ENCODE measurements at regions not wholly inside any gene's neighbourhood (a gene's known extent, or its start where the extent isn't known, plus 50 kb on each side); places are given as distances from the start of the nearest gene placed in this dataset.

DNA sequence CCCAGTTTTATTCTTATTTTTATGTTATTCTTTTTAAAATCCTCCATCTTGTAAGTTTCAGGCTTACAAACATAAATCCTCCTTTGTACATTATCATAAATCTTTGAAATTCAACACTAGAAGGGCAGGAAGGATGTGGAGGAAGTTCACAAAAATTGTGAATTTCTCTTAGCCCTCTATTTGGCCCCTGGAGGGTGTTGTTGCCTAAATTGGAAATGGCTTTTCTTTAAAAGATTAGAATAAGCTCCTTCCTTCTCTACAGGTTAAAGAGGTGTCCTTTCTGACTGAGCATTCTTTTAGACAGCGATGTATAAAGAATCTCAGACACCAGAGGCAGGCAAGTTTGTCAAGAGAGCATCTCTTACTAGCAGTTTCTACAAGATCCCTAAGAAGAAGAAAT, 391.7 kb upstream of the OR4E1 start:
- Histone ChIP-seq H3K36me3 (no peaks in the 10 kb centered on the region), H3K4me1 (peaks cover 0 to 3% of the 10 kb centered on the region in 2 donors), H3K27ac (no peak overlapping the region), H3K9me3 (no peaks in the 10 kb centered on the region), H3K27me3 (peaks cover 0 to 4% of the 10 kb centered on the region in 2 donors), H3K4me3 (no peak overlapping the region)
- no peak for DNase-seq
- intact Hi-C loops (cut with DNase I): no loop called here
- ATAC-seq: no peak
- TF ChIP-seq, protein P1, sequence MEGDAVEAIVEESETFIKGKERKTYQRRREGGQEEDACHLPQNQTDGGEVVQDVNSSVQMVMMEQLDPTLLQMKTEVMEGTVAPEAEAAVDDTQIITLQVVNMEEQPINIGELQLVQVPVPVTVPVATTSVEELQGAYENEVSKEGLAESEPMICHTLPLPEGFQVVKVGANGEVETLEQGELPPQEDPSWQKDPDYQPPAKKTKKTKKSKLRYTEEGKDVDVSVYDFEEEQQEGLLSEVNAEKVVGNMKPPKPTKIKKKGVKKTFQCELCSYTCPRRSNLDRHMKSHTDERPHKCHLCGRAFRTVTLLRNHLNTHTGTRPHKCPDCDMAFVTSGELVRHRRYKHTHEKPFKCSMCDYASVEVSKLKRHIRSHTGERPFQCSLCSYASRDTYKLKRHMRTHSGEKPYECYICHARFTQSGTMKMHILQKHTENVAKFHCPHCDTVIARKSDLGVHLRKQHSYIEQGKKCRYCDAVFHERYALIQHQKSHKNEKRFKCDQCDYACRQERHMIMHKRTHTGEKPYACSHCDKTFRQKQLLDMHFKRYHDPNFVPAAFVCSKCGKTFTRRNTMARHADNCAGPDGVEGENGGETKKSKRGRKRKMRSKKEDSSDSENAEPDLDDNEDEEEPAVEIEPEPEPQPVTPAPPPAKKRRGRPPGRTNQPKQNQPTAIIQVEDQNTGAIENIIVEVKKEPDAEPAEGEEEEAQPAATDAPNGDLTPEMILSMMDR (IDR thresholded peaks at IDR 0.05): no peak

DNA sequence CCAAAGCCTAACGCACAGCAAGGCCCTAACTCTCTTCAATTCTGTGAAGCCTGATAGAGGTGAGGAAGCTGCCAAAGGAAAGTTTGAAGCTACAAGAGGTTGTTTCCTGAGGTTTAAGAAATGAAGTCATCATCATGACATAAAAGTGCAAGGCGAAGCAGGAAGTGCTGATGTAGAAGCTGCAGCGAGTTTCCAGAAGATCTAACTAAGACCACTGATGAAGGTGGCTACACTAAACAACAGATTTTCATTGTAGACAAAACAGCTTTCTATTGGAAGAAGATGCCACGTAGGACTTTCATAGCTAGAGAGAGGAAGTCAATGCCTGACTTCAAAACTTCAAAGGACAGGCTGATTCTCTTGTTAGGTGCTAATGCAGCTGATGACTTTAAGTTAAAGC, 385.6 kb upstream of the OR4E1 start:
- no peak overlapping the region for H3K4me3 ChIP-seq
- H3K27ac ChIP-seq: no peak overlapping the region

DNA sequence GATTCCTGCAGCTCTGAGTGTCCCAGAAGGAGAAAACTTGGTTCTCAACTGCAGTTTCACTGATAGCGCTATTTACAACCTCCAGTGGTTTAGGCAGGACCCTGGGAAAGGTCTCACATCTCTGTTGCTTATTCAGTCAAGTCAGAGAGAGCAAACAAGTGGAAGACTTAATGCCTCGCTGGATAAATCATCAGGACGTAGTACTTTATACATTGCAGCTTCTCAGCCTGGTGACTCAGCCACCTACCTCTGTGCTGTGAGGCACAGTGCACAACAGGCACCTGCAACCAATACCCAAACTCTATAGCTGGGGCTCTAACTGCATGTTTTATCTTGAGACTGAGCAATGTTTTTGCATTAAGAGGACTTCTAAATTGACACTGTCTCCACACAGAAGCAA, 379.2 kb upstream of the OR4E1 start:
- no peaks in the 10 kb centered on the region for H3K27me3 ChIP-seq
- no peaks in the 10 kb centered on the region for H3K9me3 ChIP-seq
- intact Hi-C loops (cut with DNase I): no loop called here
- H3K4me1 ChIP-seq: no peaks in the 10 kb centered on the region
- no peak overlapping the region for H3K4me3 ChIP-seq
- DNase-seq (no peak), ATAC-seq (peak; percentile 82)
- TF ChIP-seq, protein P1 (IDR thresholded peaks at IDR 0.05): no peak
- H3K36me3 ChIP-seq: no peaks in the 10 kb centered on the region
- H3K27ac ChIP-seq: no peak overlapping the region

More for the DNA sequence above, 385.6 kb upstream of the OR4E1 start:
- Histone ChIP-seq H3K9me3 (peaks cover 0 to 2% of the 10 kb centered on the region in 2 donors), H3K27me3 (no peaks in the 10 kb centered on the region), H3K4me1 (no peaks in the 10 kb centered on the region), H3K36me3 (no peaks in the 10 kb centered on the region)
- intact Hi-C loops (cut with DNase I): no loop called here
- no peak for ATAC-seq
- TF ChIP-seq, protein P1 (IDR thresholded peaks at IDR 0.05): no peak
- no peak for DNase-seq

DNA sequence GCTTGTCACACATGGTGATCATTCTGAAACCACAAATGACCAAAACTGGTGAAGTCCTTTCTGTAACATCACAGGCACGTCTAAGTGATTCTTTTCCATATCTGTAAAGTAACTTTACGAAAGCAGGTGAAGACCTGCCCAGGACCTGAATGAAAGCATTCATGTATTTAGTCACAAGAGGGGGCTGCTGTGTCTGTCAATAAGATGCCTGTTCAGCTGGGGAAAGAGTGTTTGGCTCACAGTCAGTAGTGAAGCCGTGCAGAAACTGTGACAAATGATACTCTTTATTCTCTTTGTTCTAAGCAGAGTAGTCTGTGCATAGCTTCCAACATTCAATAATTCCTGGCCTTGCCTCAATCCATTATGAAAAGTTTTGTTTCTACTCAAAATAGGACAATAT, 373.5 kb upstream of the OR4E1 start:
- Histone ChIP-seq H3K4me1 (no peaks in the 10 kb centered on the region), H3K36me3 (no peaks in the 10 kb centered on the region), H3K9me3 (no peaks in the 10 kb centered on the region), H3K27me3 (no peaks in the 10 kb centered on the region), H3K4me3 (no peak overlapping the region), H3K27ac (no peak overlapping the region)
- peak in 1 of 4 donors; percentile 43 for DNase-seq
- TF ChIP-seq, protein P1 (IDR thresholded peaks at IDR 0.05): no peak
- ATAC-seq: peak; percentile 67
- intact Hi-C loops (cut with DNase I): no loop called here

DNA sequence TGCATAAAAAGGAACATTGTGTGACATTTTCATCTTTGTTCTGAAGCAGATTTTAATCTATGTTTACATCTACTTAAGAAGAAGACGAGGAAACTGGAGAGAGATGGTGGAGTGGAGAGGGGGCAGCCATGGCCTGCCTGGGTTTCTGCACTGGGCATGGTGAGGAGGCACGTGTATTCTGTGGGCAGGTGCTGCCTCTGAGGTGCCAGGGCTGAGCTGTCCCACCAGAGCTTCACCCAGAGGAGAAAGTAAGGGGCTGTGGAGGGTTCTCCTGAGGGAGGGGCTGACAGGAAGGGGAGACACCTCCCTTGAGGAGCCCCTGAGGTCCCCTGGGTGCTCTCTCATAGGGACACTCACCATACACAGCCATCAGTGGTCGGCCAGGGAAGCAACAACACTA, 372.4 kb upstream of the OR4E1 start:
- DNase-seq: peak in 1 of 4 donors; percentile 36
- Histone ChIP-seq H3K9me3 (no peaks in the 10 kb centered on the region), H3K4me1 (no peaks in the 10 kb centered on the region), H3K27ac (no peak overlapping the region), H3K27me3 (no peaks in the 10 kb centered on the region), H3K4me3 (no peak overlapping the region), H3K36me3 (no peaks in the 10 kb centered on the region)
- no peak for ATAC-seq
- intact Hi-C loops (cut with DNase I): no loop called here
- TF ChIP-seq, protein P1 (IDR thresholded peaks at IDR 0.05): no peak

Measured in left lung (tissue), 4 donors.